H9 (cell line): ENCODE measurements at regions not wholly inside any gene's neighbourhood (a gene's known extent, or its start where the extent isn't known, plus 50 kb on each side); places are given as distances from the start of the nearest gene placed in this dataset.

Experiments used
- DNase-seq: peaks from one replicate; pipeline ENCODE4 v3.0.0-alpha.2; 2017
- H2AFZ ChIP-seq: one replicate; pipeline ENCODE4 v1.6.1; 2013; ENCODE audit warnings: mild to moderate bottlenecking, low read length, control low read depth, moderate library complexity
- H2AK5ac ChIP-seq: 2 replicates; pipeline ENCODE4 v1.6.1; 2013; ENCODE audit warnings: low read length, control low read depth, mixed read lengths; ENCODE audit not compliant: insufficient read length
- H2BK120ac ChIP-seq: one replicate; pipeline ENCODE4 v1.6.1; 2013; ENCODE audit warnings: low read depth, mild to moderate bottlenecking, low read length, control low read depth, inconsistent platforms; ENCODE audit not compliant: poor library complexity, severe bottlenecking
- H2BK12ac ChIP-seq: 2 replicates; pipeline ENCODE4 v1.6.1; 2013; ENCODE audit warnings: low read length, control low read depth, mixed read lengths, low read depth; ENCODE audit not compliant: insufficient read length
- H2BK15ac ChIP-seq: 2 replicates; pipeline ENCODE4 v1.6.1; 2013; ENCODE audit warnings: low read depth, low read length, control low read depth
- H2BK20ac ChIP-seq: one replicate; pipeline ENCODE4 v1.6.1; 2013; ENCODE audit warnings: low read depth, mild to moderate bottlenecking, low read length, control low read depth, inconsistent platforms; ENCODE audit not compliant: poor library complexity, severe bottlenecking
- H2BK5ac ChIP-seq: 2 replicates; pipeline ENCODE4 v1.6.1; 2013; ENCODE audit warnings: low read length, control low read depth, mixed read lengths; ENCODE audit not compliant: insufficient read length
- H3K14ac ChIP-seq: 2 replicates; pipeline ENCODE4 v1.6.1; 2013; ENCODE audit warnings: low read length, control low read depth; ENCODE audit not compliant: insufficient read depth
- H3K18ac ChIP-seq: 2 replicates; pipeline ENCODE4 v1.6.1; 2013; ENCODE audit warnings: low read depth, mild to moderate bottlenecking, mixed read lengths, low read length, control low read depth; ENCODE audit not compliant: insufficient read length
- H3K23ac ChIP-seq: 2 replicates; pipeline ENCODE4 v1.6.1; 2013; ENCODE audit warnings: low read length, control low read depth, mixed read lengths, low read depth; ENCODE audit not compliant: insufficient read length
- H3K23me2 ChIP-seq: 2 replicates; pipeline ENCODE4 v1.6.1; 2013; ENCODE audit warnings: low read depth, mild to moderate bottlenecking, mixed read lengths, low read length, control low read depth; ENCODE audit not compliant: insufficient read length, poor library complexity, severe bottlenecking
- H3K27ac ChIP-seq: 2 replicates; pipeline ENCODE4 v1.5.1; 2013; ENCODE audit warnings: low read length, control low read depth, mixed read lengths, low read depth; ENCODE audit not compliant: insufficient read length
- H3K27me3 ChIP-seq: 2 replicates; pipeline ENCODE4 v1.6.1; 2013; ENCODE audit warnings: low read length, control low read depth, inconsistent platforms; ENCODE audit not compliant: insufficient read depth
- H3K4ac ChIP-seq: 2 replicates; pipeline ENCODE4 v1.6.1; 2013; ENCODE audit warnings: low read depth, mild to moderate bottlenecking, control low read depth, inconsistent platforms, low read length, moderate library complexity
- H3K4me1 ChIP-seq: 2 replicates; pipeline ENCODE4 v1.6.1; 2013; ENCODE audit warnings: low read length, control low read depth, inconsistent platforms; ENCODE audit not compliant: insufficient read depth
- H3K4me2 ChIP-seq: 2 replicates; pipeline ENCODE4 v1.6.1; 2013; ENCODE audit warnings: low read length, control low read depth, mixed read lengths; ENCODE audit not compliant: insufficient read length, insufficient read depth
- H3K56ac ChIP-seq: 2 replicates; pipeline ENCODE4 v1.6.1; 2013; ENCODE audit warnings: low read depth, mild to moderate bottlenecking, mixed read lengths, low read length, control low read depth; ENCODE audit not compliant: insufficient read length
- H3K79me1 ChIP-seq: 2 replicates; pipeline ENCODE4 v1.6.1; 2013; ENCODE audit warnings: low read depth, mild to moderate bottlenecking, moderate library complexity, low read length, control low read depth, inconsistent platforms; ENCODE audit not compliant: insufficient read depth, poor library complexity, severe bottlenecking
- H3K79me2 ChIP-seq: 2 replicates; pipeline ENCODE4 v1.6.1; 2013; ENCODE audit warnings: low read length, control low read depth, inconsistent platforms; ENCODE audit not compliant: insufficient read depth
- H3K9ac ChIP-seq: 2 replicates; pipeline ENCODE4 v1.6.1; 2013; ENCODE audit warnings: low read length, control low read depth, mixed read lengths; ENCODE audit not compliant: insufficient read length; ENCODE audit errors: extremely low read depth
- H3K9me3 ChIP-seq: one replicate; pipeline ENCODE4 v1.6.1; 2013; ENCODE audit warnings: low read depth, low read length, inconsistent platforms; ENCODE audit not compliant: control insufficient read depth
- H3T11ph ChIP-seq: one replicate; pipeline ENCODE4 v1.6.1; 2013; ENCODE audit warnings: mild to moderate bottlenecking, low read length, control low read depth, inconsistent platforms
- H4K20me1 ChIP-seq: one replicate; pipeline ENCODE4 v1.6.1; 2013; ENCODE audit not compliant: control insufficient read depth, insufficient read length, insufficient read depth
- H4K5ac ChIP-seq: 2 replicates; pipeline ENCODE4 v1.6.1; 2013; ENCODE audit warnings: low read depth, mild to moderate bottlenecking, mixed read lengths, low read length, control low read depth; ENCODE audit not compliant: insufficient read length
- H4K8ac ChIP-seq: replicated peaks from 2 replicates; pipeline ENCODE4 v1.6.1; 2013; ENCODE audit warnings: low read length, control low read depth, mixed read lengths, low read depth; ENCODE audit not compliant: insufficient read length
- H4K91ac ChIP-seq: 2 replicates; pipeline ENCODE4 v1.6.1; 2013; ENCODE audit warnings: low read depth, mild to moderate bottlenecking, moderate library complexity, mixed read lengths, low read length, control low read depth; ENCODE audit not compliant: insufficient read length
- H3K27ac Mint-ChIP-seq, 3 experiments: 2 replicates in 2 of 3; 3 replicates in 1 of 3; pipeline ENCODE4 v1.8.0; 2020 to 2021; ENCODE audit warnings: mixed read lengths in 3 of 3, mild to moderate bottlenecking in 1 of 3, moderate library complexity in 1 of 3
- H3K27me3 Mint-ChIP-seq: 2 replicates; pipeline ENCODE4 v1.8.0; 2021; ENCODE audit warnings: low read depth, mild to moderate bottlenecking, moderate library complexity, mixed read lengths
- H3K36me3 Mint-ChIP-seq, 3 experiments: 2 replicates in 2 of 3; 3 replicates in 1 of 3; pipeline ENCODE4 v1.8.0; 2020 to 2021; ENCODE audit warnings: low read depth in 3 of 3, mixed read lengths in 3 of 3; ENCODE audit not compliant: insufficient read depth in 1 of 3
- H3K4me1 Mint-ChIP-seq, 2 experiments: 2 replicates each; pipeline ENCODE4 v1.8.0; 2020; ENCODE audit warnings: mixed read lengths in 2 of 2
- H3K4me3 Mint-ChIP-seq, 2 experiments: 2 replicates in 1 of 2; 3 replicates in 1 of 2; pipeline ENCODE4 v1.8.0; 2020 to 2021; ENCODE audit warnings: mild to moderate bottlenecking in 2 of 2, mixed read lengths in 2 of 2, moderate library complexity in 1 of 2
- H3K9me3 Mint-ChIP-seq, 2 experiments: 2 replicates in 1 of 2; 3 replicates in 1 of 2; pipeline ENCODE4 v1.8.0; 2020; ENCODE audit warnings: mild to moderate bottlenecking in 2 of 2, mixed read lengths in 2 of 2, moderate library complexity in 1 of 2
- WGBS: extraction: QIAGEN DNeasy Blood & Tissue Kit; methylation state at CpG from one replicate; pipeline ENCODE4 v1.1.7; 2013; ENCODE audit warnings: missing lambda C conversion rate, low lambda C conversion rate, mixed read lengths; ENCODE audit not compliant: insufficient read length; ENCODE audit errors: extremely low coverage; 5-methylcytosine and 5-hydroxymethylcytosine counted together
- TF ChIP-seq, protein P1 (sequence below): fragments of 200-600 bp; sonication (generic); conservative IDR thresholded peaks from 3 replicates; pipeline ENCODE4 v1.8.0; 2021; ENCODE audit warnings: antibody characterized with exemption, mild to moderate bottlenecking

DNA sequence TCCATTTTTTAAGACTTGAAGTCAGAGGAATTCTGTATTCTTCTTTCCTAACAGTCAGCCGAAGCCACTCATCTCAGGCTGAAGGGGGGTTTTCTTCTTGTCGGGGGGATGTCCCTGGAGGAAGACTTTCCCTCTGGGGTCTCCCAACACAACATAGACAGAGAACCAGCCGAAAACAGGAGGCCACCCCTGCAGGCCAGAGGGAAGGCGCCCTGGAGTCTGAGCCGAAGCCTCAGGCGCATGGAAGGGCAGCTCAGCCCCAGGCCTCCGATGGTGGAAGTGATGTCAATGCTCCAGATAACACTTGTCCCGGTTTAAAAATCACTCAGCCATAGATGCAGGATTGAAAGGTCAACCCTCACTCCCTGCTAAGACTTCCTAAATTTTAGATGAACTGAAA lies 1393.0 kb downstream of the TBC1D22A start:
- Histone ChIP-seq H4K91ac (no peak overlapping the region), H3K4me1 (no peaks in the 10 kb centered on the region), H3K56ac (no peak overlapping the region), H3K23me2 (no peaks in the 10 kb centered on the region), H3K79me1 (no peaks in the 10 kb centered on the region), H2BK15ac (no peak overlapping the region), H2BK20ac (no peak overlapping the region), H2AK5ac (no peak overlapping the region), H2BK120ac (no peak overlapping the region), H3K4ac (no peak overlapping the region), H3K23ac (no peak overlapping the region), H3T11ph (no peak overlapping the region), H2AFZ (no peak overlapping the region), H3K79me2 (no peaks in the 10 kb centered on the region), H3K4me2 (no peak overlapping the region), H2BK12ac (no peak overlapping the region), H3K9ac (no peak overlapping the region), H4K20me1 (no peaks in the 10 kb centered on the region), H3K9me3 (no peaks in the 10 kb centered on the region), H4K8ac (no peak overlapping the region), H3K18ac (no peak overlapping the region), H2BK5ac (no peak overlapping the region), H3K14ac (no peak overlapping the region), H3K27ac (no peak overlapping the region), H3K27me3 (no peaks in the 10 kb centered on the region), H4K5ac (no peak overlapping the region)
- H3K4me1 Mint-ChIP-seq: peaks cover 9% of the 10 kb centered on the region in 2 experiments; a peak in 3 of 4 replicates
- TF ChIP-seq, protein P1, sequence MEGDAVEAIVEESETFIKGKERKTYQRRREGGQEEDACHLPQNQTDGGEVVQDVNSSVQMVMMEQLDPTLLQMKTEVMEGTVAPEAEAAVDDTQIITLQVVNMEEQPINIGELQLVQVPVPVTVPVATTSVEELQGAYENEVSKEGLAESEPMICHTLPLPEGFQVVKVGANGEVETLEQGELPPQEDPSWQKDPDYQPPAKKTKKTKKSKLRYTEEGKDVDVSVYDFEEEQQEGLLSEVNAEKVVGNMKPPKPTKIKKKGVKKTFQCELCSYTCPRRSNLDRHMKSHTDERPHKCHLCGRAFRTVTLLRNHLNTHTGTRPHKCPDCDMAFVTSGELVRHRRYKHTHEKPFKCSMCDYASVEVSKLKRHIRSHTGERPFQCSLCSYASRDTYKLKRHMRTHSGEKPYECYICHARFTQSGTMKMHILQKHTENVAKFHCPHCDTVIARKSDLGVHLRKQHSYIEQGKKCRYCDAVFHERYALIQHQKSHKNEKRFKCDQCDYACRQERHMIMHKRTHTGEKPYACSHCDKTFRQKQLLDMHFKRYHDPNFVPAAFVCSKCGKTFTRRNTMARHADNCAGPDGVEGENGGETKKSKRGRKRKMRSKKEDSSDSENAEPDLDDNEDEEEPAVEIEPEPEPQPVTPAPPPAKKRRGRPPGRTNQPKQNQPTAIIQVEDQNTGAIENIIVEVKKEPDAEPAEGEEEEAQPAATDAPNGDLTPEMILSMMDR: no peak
- peaks cover 2% of the 10 kb centered on the region for H3K27me3 Mint-ChIP-seq
- peaks cover 2% of the 10 kb centered on the region in 2 experiments; a peak in 1 of 5 replicates for H3K9me3 Mint-ChIP-seq
- H3K4me3 Mint-ChIP-seq: no peak overlapping the region
- no CpG with 5 or more reads among the region's 8 CpGs for WGBS
- H3K36me3 Mint-ChIP-seq: no peaks in the 10 kb centered on the region
- no peak for DNase-seq
- H3K27ac Mint-ChIP-seq: no peak overlapping the region
